ENCODE measurements at regions not wholly inside any gene's neighbourhood (a gene's known extent, or its start where the extent isn't known, plus 50 kb on each side); places are given as distances from the start of the nearest gene placed in this dataset.

DNA sequence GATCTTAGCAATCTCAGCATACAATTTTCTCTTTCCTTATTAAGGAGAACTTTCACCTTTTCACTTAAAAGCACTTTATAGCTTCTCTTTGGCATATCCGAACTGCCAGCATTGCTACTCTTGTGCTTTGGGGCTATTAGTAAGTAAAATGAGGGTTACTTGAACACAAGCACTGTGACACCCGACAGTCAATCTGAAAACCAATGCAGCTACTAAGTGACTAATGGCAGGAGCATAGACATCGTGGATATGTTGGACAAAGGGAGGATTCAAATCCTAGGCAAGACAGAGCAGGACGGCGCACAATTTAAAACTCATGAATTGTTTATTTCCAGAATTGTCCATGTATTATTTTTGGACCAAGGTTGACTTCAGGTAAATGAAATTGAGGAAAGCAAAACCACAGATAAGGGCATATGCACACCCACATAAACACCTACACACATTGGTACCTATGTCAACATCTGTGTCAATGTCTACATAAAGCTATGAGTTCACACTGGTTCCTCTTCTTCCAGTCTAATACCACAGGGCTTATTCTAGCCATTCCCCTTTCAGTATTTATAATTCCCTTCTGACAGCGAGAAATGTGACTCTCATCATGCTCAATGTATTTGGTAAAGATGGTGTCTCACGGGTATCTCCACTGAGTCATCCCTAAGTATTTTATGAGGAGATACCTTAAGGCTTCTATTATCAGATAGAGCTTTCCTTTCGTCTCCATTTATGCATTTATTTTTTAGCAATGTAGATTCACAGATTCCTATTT, 75.3 kb upstream of the RALGPS2 start:
- Histone ChIP-seq H3K23me2 (ENCODE audit: low read depth, low read length) (no peaks in the 10 kb centered on the region), H3K4me1 (replicated peaks in 1 of 4; ENCODE audit: control insufficient read depth in 3 of 4, insufficient read depth in 4 of 4, low read length in 3 of 4) (peaks cover 0 to 3% (median 0%) of the 10 kb centered on the region in 4 experiments; a peak in 3 of 7 replicates), H3K27ac (ENCODE audit: low read depth, low read length) (no peak overlapping the region), H3K79me2 (ENCODE audit: control insufficient read depth in 1 of 2, insufficient read depth in 2 of 2, low read length in 2 of 2) (no peaks in the 10 kb centered on the region), H3K4me3 (ENCODE audit: extremely low read depth in 1 of 4, insufficient read depth in 2 of 4, low read depth in 3 of 4, low read length in 4 of 4) (no peak overlapping the region), H2BK5ac (ENCODE audit: low read depth, low read length) (no peak overlapping the region), H3K79me1 (ENCODE audit: low read depth, low read length) (no peaks in the 10 kb centered on the region), H3K9ac (replicated peaks in 1 of 4; ENCODE audit: extremely low read depth in 1 of 4, low read depth in 3 of 4, low read length in 3 of 4) (no peak overlapping the region), H4K5ac (ENCODE audit: insufficient read length, low read depth, low read length) (no peak overlapping the region), H4K8ac (ENCODE audit: extremely low read depth, insufficient read depth, low read length) (no peak overlapping the region), H3K27me3 (replicated peaks in 1 of 4; ENCODE audit: control insufficient read depth in 3 of 4, extremely low read depth in 1 of 4, insufficient read depth in 3 of 4, low read length in 3 of 4) (no peaks in the 10 kb centered on the region), H3K4ac (replicated peaks; ENCODE audit: insufficient read length, low read depth, low read length) (no peak overlapping the region), H3K4me2 (ENCODE audit: insufficient read depth in 1 of 2, low read depth in 2 of 2, low read length in 2 of 2) (no peak overlapping the region), H2BK12ac (ENCODE audit: low read depth, low read length) (no peak overlapping the region), H3K23ac (ENCODE audit: insufficient read length) (no peak overlapping the region), H4K20me1 (replicated peaks in 1 of 2; ENCODE audit: control insufficient read depth in 1 of 2, insufficient read depth in 2 of 2, low read length in 2 of 2) (no peaks in the 10 kb centered on the region), H2BK20ac (ENCODE audit: low read length) (no peak overlapping the region), H3K56ac (replicated peaks; ENCODE audit: insufficient read length, low read depth, low read length) (no peak overlapping the region), H2BK120ac (replicated peaks; ENCODE audit: low read depth, low read length) (no peak overlapping the region), H4K91ac (replicated peaks; ENCODE audit: insufficient read length, low read length) (no peak overlapping the region), H3K18ac (ENCODE audit: extremely low read depth, low read length) (no peak overlapping the region), H2AFZ (ENCODE audit: low read length) (no peak overlapping the region), H3K9me3 (ENCODE audit: insufficient read depth in 2 of 2, low read depth in 1 of 2, low read length in 1 of 2) (no peaks in the 10 kb centered on the region), H2AK5ac (ENCODE audit: low read depth, low read length) (no peak overlapping the region), H3K36me3 (ENCODE audit: control insufficient read depth in 2 of 4, insufficient read depth in 4 of 4, low read length in 3 of 4) (no peaks in the 10 kb centered on the region), H3K14ac (ENCODE audit: insufficient read length) (no peak overlapping the region), H2BK15ac (ENCODE audit: low read length) (no peak overlapping the region)
- ChIA-PET CTCF (ENCODE audit: partially characterized antibody) (interaction anchor here (0.8 kb wide), 1 partner anchor 39 kb away, joined by 3 read pairs; no protein-coding TSS in a partner anchor), POLR2A (ENCODE audit: partially characterized antibody) (no interaction called here)
- no peak for DNase-seq (ENCODE audit: low read depth in 1 of 2, low spot score in 2 of 2)
- WGBS, 2 experiments (ENCODE audit: extremely low coverage in 1 of 2, insufficient coverage in 1 of 2, insufficient read length in 1 of 2, insufficient replicate concordance in 2 of 2, low coverage in 1 of 2, low lambda C conversion rate in 2 of 2, missing lambda C conversion rate in 1 of 2): 91% methylated on average over 8 of the region's 8 CpGs; no CpG with 5 or more reads in 1 of the 2 experiments
- no peak for FAIRE-seq
- TF ChIP-seq ZNF274 (IDR thresholded peaks at IDR 0.05; ENCODE audit: borderline replicate concordance, extremely low read depth, low read length): no peak
- TF ChIP-seq SAP30 (IDR thresholded peaks at IDR 0.05; ENCODE audit: insufficient read depth, insufficient replicate concordance, low read length): no peak
- TF ChIP-seq CBX8 (IDR thresholded peaks at IDR 0.05; ENCODE audit: borderline replicate concordance, low read depth, low read length): no peak
